ENCODE measurements at regions not wholly inside any gene's neighbourhood (a gene's known extent, or its start where the extent isn't known, plus 50 kb on each side); places are given as distances from the start of the nearest gene placed in this dataset.

DNA sequence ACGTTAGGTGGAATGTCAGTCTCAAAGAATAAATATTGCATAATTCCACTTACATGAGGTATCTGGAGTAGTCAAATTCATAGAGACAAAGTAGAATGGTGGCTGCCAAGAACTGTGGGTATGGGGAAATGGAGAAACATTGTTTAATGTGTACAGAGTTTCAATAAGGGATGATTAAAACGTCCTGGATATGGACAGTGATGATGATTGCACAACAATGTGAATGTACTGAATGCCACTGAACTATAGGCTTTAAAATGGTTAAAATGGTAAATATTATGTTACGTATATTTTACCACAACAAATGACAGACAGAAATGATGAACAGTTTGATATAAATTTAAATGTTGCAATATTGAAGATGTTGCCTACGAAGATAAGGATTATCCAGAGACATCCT is 602.0 kb upstream of the PKDCC start:
- Histone ChIP-seq H3K4me3 (ENCODE audit: severe bottlenecking) (no peak overlapping the region), H3K9me3 (ENCODE audit: severe bottlenecking) (no peaks in the 10 kb centered on the region), H3K36me3 (ENCODE audit: low read depth) (no peaks in the 10 kb centered on the region), H3K27me3 (ENCODE audit: insufficient read depth, poor library complexity, severe bottlenecking) (no peaks in the 10 kb centered on the region), H3K4me1 (ENCODE audit: insufficient read depth, poor library complexity, severe bottlenecking) (no peaks in the 10 kb centered on the region), H3K27ac (ENCODE audit: poor library complexity, severe bottlenecking) (no peak overlapping the region)
- TF ChIP-seq, protein P1, sequence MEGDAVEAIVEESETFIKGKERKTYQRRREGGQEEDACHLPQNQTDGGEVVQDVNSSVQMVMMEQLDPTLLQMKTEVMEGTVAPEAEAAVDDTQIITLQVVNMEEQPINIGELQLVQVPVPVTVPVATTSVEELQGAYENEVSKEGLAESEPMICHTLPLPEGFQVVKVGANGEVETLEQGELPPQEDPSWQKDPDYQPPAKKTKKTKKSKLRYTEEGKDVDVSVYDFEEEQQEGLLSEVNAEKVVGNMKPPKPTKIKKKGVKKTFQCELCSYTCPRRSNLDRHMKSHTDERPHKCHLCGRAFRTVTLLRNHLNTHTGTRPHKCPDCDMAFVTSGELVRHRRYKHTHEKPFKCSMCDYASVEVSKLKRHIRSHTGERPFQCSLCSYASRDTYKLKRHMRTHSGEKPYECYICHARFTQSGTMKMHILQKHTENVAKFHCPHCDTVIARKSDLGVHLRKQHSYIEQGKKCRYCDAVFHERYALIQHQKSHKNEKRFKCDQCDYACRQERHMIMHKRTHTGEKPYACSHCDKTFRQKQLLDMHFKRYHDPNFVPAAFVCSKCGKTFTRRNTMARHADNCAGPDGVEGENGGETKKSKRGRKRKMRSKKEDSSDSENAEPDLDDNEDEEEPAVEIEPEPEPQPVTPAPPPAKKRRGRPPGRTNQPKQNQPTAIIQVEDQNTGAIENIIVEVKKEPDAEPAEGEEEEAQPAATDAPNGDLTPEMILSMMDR (IDR thresholded peaks at IDR 0.05; ENCODE audit: poor library complexity, severe bottlenecking), result no peak
- ATAC-seq (ENCODE audit: low read depth), result no peak
- no peak for DNase-seq (ENCODE audit: low spot score)

DNA sequence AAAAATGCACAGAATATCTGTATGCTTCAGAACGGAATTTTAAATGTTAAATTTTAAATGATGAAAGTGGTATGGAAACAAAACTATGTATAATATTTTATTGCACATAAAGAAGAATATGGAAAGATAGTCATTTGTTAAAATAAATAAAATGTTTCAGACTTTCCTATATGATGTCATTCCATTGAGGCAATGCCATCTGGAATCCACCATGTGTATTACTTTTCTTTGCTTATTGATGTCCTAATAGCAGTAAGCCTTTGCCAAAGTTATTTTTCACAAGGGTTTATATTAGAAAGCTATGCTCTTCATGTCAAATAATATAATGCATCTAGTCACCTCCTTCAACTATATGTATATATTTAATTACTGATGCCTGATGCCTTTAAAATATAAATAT is 601.6 kb upstream of the PKDCC start:
- Histone ChIP-seq H3K4me1 (ENCODE audit: insufficient read depth, poor library complexity, severe bottlenecking) (no peaks in the 10 kb centered on the region), H3K36me3 (ENCODE audit: low read depth) (no peaks in the 10 kb centered on the region), H3K4me3 (ENCODE audit: severe bottlenecking) (no peak overlapping the region), H3K27me3 (ENCODE audit: insufficient read depth, poor library complexity, severe bottlenecking) (no peaks in the 10 kb centered on the region), H3K9me3 (ENCODE audit: severe bottlenecking) (no peaks in the 10 kb centered on the region), H3K27ac (ENCODE audit: poor library complexity, severe bottlenecking) (no peak overlapping the region)
- no peak for DNase-seq (ENCODE audit: low spot score)
- ATAC-seq (ENCODE audit: low read depth), result no peak
- TF ChIP-seq, protein P1 (IDR thresholded peaks at IDR 0.05; ENCODE audit: poor library complexity, severe bottlenecking), result no peak

DNA sequence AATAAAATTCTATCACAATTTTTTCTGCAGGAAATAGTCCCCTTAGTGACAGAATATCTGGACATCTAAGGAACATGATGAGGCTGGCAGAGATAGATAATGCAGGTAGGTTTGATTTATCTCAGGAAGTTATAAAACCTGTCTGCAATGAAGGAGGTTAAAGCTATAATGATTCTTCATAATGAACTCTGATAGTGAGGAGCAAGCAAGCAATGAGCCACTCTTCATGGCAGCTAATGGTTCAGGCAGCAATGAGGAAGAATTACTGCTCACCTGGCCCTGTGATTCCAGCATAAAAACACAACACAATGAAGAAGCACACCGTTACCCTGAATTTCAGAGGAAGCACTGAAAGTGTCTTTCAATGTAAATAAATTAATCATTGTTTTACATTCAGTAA is 599.6 kb upstream of the PKDCC start:
- H3K9me3 ChIP-seq (ENCODE audit: severe bottlenecking), result no peaks in the 10 kb centered on the region
- ATAC-seq (ENCODE audit: low read depth) (no peak), DNase-seq (ENCODE audit: low spot score) (no peak)
- TF ChIP-seq, protein P1 (IDR thresholded peaks at IDR 0.05; ENCODE audit: poor library complexity, severe bottlenecking), result no peak
- no peak overlapping the region for H3K27ac ChIP-seq (ENCODE audit: poor library complexity, severe bottlenecking)
- no peaks in the 10 kb centered on the region for H3K36me3 ChIP-seq (ENCODE audit: low read depth)
- H3K27me3 ChIP-seq (ENCODE audit: insufficient read depth, poor library complexity, severe bottlenecking), result no peaks in the 10 kb centered on the region
- H3K4me3 ChIP-seq (ENCODE audit: severe bottlenecking), result no peak overlapping the region
- H3K4me1 ChIP-seq (ENCODE audit: insufficient read depth, poor library complexity, severe bottlenecking), result no peaks in the 10 kb centered on the region

DNA sequence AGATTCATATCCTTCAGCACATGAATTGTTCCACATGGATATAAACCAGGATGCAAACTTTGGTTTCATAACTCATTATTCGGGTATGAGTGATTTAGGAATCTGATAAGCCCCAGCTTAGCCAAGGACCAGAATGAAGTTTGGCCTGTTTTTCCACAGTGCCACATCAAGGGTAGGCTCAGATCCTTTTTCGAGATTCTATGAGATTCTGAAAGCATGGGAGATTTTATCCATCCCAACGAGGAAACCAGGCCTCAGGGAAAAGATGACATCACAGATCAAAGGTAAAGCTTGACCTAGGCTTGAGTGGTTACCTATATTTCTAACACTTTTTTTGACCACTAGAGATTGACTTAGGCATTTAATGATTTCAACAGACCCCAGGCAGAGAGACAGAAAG is 590.8 kb upstream of the PKDCC start:
- TF ChIP-seq, protein P1 (IDR thresholded peaks at IDR 0.05; ENCODE audit: poor library complexity, severe bottlenecking), result no peak
- no peak for ATAC-seq (ENCODE audit: low read depth)
- H3K27me3 ChIP-seq (ENCODE audit: insufficient read depth, poor library complexity, severe bottlenecking), result no peaks in the 10 kb centered on the region

DNA sequence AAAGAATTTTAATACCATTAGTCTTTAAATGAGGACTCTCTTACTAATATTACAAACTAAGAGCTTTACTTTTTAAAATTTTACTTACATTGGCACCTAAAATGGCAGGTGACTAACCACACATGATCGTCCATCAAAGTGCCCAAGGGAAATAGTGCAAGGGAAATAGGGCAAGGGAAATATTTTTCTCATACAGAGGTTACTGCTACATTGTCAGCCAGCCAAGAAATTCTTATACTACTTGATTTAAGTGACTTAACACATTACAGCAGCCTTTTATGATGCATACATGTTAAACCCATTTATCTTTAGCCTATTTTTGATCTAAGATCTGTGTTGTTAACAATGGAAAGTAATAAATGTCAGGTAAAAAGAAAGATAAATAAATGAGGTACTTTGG is 587.2 kb upstream of the PKDCC start:
- no peaks in the 10 kb centered on the region for H3K9me3 ChIP-seq (ENCODE audit: severe bottlenecking)
- H3K27ac ChIP-seq (ENCODE audit: poor library complexity, severe bottlenecking), result no peak overlapping the region
- DNase-seq (ENCODE audit: low spot score), result no peak
- no peaks in the 10 kb centered on the region for H3K36me3 ChIP-seq (ENCODE audit: low read depth)
- H3K27me3 ChIP-seq (ENCODE audit: insufficient read depth, poor library complexity, severe bottlenecking), result no peaks in the 10 kb centered on the region
- TF ChIP-seq, protein P1 (IDR thresholded peaks at IDR 0.05; ENCODE audit: poor library complexity, severe bottlenecking), result no peak
- ATAC-seq (ENCODE audit: low read depth), result no peak
- H3K4me1 ChIP-seq (ENCODE audit: insufficient read depth, poor library complexity, severe bottlenecking), result no peaks in the 10 kb centered on the region
- H3K4me3 ChIP-seq (ENCODE audit: severe bottlenecking), result no peak overlapping the region

More for the DNA sequence above, 590.8 kb upstream of the PKDCC start:
- Histone ChIP-seq H3K4me1 (ENCODE audit: insufficient read depth, poor library complexity, severe bottlenecking) (no peaks in the 10 kb centered on the region), H3K36me3 (ENCODE audit: low read depth) (no peaks in the 10 kb centered on the region), H3K9me3 (ENCODE audit: severe bottlenecking) (no peaks in the 10 kb centered on the region), H3K27ac (ENCODE audit: poor library complexity, severe bottlenecking) (no peak overlapping the region), H3K4me3 (ENCODE audit: severe bottlenecking) (no peak overlapping the region)
- DNase-seq (ENCODE audit: low spot score), result no peak

Measured in RWPE2 (cell line).